Loucy (cell line): ENCODE measurements at regions not wholly inside any gene's neighbourhood (a gene's known extent, or its start where the extent isn't known, plus 50 kb on each side); places are given as distances from the start of the nearest gene placed in this dataset.

ENCODE experiments used
- H2AFZ ChIP-seq: fragments of 200-600 bp; sonication (generic); 2 replicates; pipeline ENCODE4 v1.6.0; 2016; ENCODE audit warnings: antibody characterized with exemption, mild to moderate bottlenecking, low read length, moderate library complexity
- H3F3A ChIP-seq: fragments of 200-600 bp; 2 replicates; pipeline ENCODE4 v1.6.0; 2016; ENCODE audit warnings: antibody characterized with exemption, low read depth, mild to moderate bottlenecking
- H3K27me3 ChIP-seq: fragments of 200-600 bp; sonication (generic); 2 replicates; pipeline ENCODE4 v1.6.1; 2014; ENCODE audit warnings: low read length, mild to moderate bottlenecking; ENCODE audit not compliant: insufficient read depth, poor library complexity, severe bottlenecking
- H3K36me3 ChIP-seq: fragments of 200-600 bp; sonication (generic); 2 replicates; pipeline ENCODE4 v1.6.1; 2016; ENCODE audit warnings: low read length; ENCODE audit not compliant: insufficient read depth
- H3K4me1 ChIP-seq: fragments of 200-600 bp; sonication (generic); 2 replicates; pipeline ENCODE4 v1.5.1; 2014; ENCODE audit warnings: low read length, mild to moderate bottlenecking; ENCODE audit not compliant: insufficient read depth, poor library complexity, severe bottlenecking
- H3K4me2 ChIP-seq: fragments of 200-600 bp; sonication (generic); 2 replicates; pipeline ENCODE4 v1.6.0; 2014; ENCODE audit warnings: antibody characterized with exemption, low read length, low read depth, mild to moderate bottlenecking; ENCODE audit not compliant: poor library complexity, severe bottlenecking
- H3K4me3 ChIP-seq: fragments of 200-600 bp; sonication (generic); 2 replicates; pipeline ENCODE4 v1.5.1; 2014; ENCODE audit warnings: low read length, mild to moderate bottlenecking, mixed read lengths; ENCODE audit not compliant: poor library complexity, severe bottlenecking
- H3K79me2 ChIP-seq: fragments of 200-600 bp; sonication (generic); 2 replicates; pipeline ENCODE4 v1.6.1; 2014; ENCODE audit warnings: low read length; ENCODE audit not compliant: insufficient read depth
- H3K9ac ChIP-seq: fragments of 200-600 bp; sonication (generic); 2 replicates; pipeline ENCODE4 v1.6.0; 2014; ENCODE audit warnings: mild to moderate bottlenecking, low read depth, low read length, moderate library complexity; ENCODE audit not compliant: poor library complexity, severe bottlenecking
- H3K9me2 ChIP-seq: fragments of 200-600 bp; sonication (generic); replicated peaks from 2 replicates; pipeline ENCODE4 v1.6.1; 2016; ENCODE audit warnings: low read depth, low read length, mixed read lengths
- H3K9me3 ChIP-seq: fragments of 200-600 bp; sonication (generic); 2 replicates; pipeline ENCODE4 v1.6.1; 2014; ENCODE audit warnings: mild to moderate bottlenecking, antibody characterized with exemption, low read length, low read depth; ENCODE audit not compliant: insufficient read depth
- H4K20me1 ChIP-seq: fragments of 200-600 bp; sonication (generic); 2 replicates; pipeline ENCODE4 v1.6.0; 2014; ENCODE audit warnings: antibody characterized with exemption, low read length, mild to moderate bottlenecking; ENCODE audit not compliant: insufficient read depth, poor library complexity, severe bottlenecking
- CTCF ChIP-seq: fragments of 200-600 bp; sonication (generic); conservative IDR thresholded peaks from 2 replicates; pipeline ENCODE4 v1.5.1; 2014; ENCODE audit warnings: mild to moderate bottlenecking, antibody characterized with exemption, low read length
- EZH2phosphoT487 ChIP-seq: fragments of 200-600 bp; IDR thresholded peaks from 2 replicates; pipeline ENCODE4 v1.6.1; 2018; ENCODE audit warnings: antibody characterized with exemption, mild to moderate bottlenecking, moderate library complexity, borderline replicate concordance

- H3F3A ChIP-seq, result no peaks in the 10 kb centered on the region
Measured at GRCh38 chr7:96548664-96549063, 161.0 kb downstream of the SEM1 start.

GRCh38 chr7:96547371-96547811, 162.3 kb downstream of the SEM1 start:
- H3K9ac ChIP-seq, result no peak overlapping the region
- no peaks in the 10 kb centered on the region for H3K9me3 ChIP-seq
- no peaks in the 10 kb centered on the region for H3K4me1 ChIP-seq
- TF ChIP-seq EZH2phosphoT487 (no peak), CTCF (no peak)
- H4K20me1 ChIP-seq, result no peaks in the 10 kb centered on the region
- H3K9me2 ChIP-seq, result no peaks in the 10 kb centered on the region
- H3F3A ChIP-seq, result no peaks in the 10 kb centered on the region
- H3K36me3 ChIP-seq, result no peaks in the 10 kb centered on the region
- H2AFZ ChIP-seq, result no peak overlapping the region
- H3K79me2 ChIP-seq, result no peaks in the 10 kb centered on the region
- H3K27me3 ChIP-seq, result no peaks in the 10 kb centered on the region
- no peak overlapping the region for H3K4me3 ChIP-seq
- H3K4me2 ChIP-seq, result no peak overlapping the region

More at GRCh38 chr7:96548664-96549063, 161.0 kb downstream of the SEM1 start:
- H3K36me3 ChIP-seq, result no peaks in the 10 kb centered on the region
- H3K9me2 ChIP-seq, result no peaks in the 10 kb centered on the region
- no peaks in the 10 kb centered on the region for H3K79me2 ChIP-seq
- no peaks in the 10 kb centered on the region for H3K27me3 ChIP-seq
- H3K9ac ChIP-seq, result no peak overlapping the region
- H4K20me1 ChIP-seq, result no peaks in the 10 kb centered on the region
- no peaks in the 10 kb centered on the region for H3K4me1 ChIP-seq
- no peak overlapping the region for H3K4me2 ChIP-seq
- TF ChIP-seq CTCF (no peak), EZH2phosphoT487 (no peak)
- H3K4me3 ChIP-seq, result no peak overlapping the region
- H3K9me3 ChIP-seq, result no peaks in the 10 kb centered on the region
- no peak overlapping the region for H2AFZ ChIP-seq

GRCh38 chr7:96546426-96546825, 163.2 kb downstream of the SEM1 start:
- no peak overlapping the region for H3K4me3 ChIP-seq
- H3K4me2 ChIP-seq, result no peak overlapping the region
- H3F3A ChIP-seq, result no peaks in the 10 kb centered on the region
- H3K9me2 ChIP-seq, result no peaks in the 10 kb centered on the region
- H3K9me3 ChIP-seq, result no peaks in the 10 kb centered on the region
- H3K79me2 ChIP-seq, result no peaks in the 10 kb centered on the region
- H3K36me3 ChIP-seq, result no peaks in the 10 kb centered on the region
- H3K9ac ChIP-seq, result no peak overlapping the region
- H2AFZ ChIP-seq, result no peak overlapping the region
- no peaks in the 10 kb centered on the region for H3K27me3 ChIP-seq
- no peaks in the 10 kb centered on the region for H3K4me1 ChIP-seq
- TF ChIP-seq CTCF (no peak), EZH2phosphoT487 (no peak)
- H4K20me1 ChIP-seq, result no peaks in the 10 kb centered on the region
